H1 (cell line): ENCODE measurements at regions not wholly inside any gene's neighbourhood (a gene's known extent, or its start where the extent isn't known, plus 50 kb on each side); places are given as distances from the start of the nearest gene placed in this dataset.

Source experiments
- CTCF ChIA-PET: fragments of 300-600 bp; sonication (Branson Sonifier 250); formaldehyde crosslinking; loops from one replicate; lab custom pipeline; 2021; ENCODE audit not compliant: partially characterized antibody; lab: Charles Lee
- POLR2A ChIA-PET: fragments of 300-600 bp; sonication (Branson Sonifier 250); formaldehyde crosslinking; loops from one replicate; lab custom pipeline; 2021; ENCODE audit warnings: inconsistent platforms; ENCODE audit not compliant: partially characterized antibody; lab: Charles Lee
- DNase-seq, 2 experiments: peaks; one replicate each; pipeline versions ENCODE4 v3.0.0 to v3.0.0-alpha.2; 2010 to 2022; ENCODE audit warnings: low spot score in 2 of 2, low read depth in 1 of 2, mixed read lengths in 1 of 2
- FAIRE-seq: peaks from 2 replicates; lab custom pipeline; 2011; peaks lifted over from hg19 to GRCh38; lab: Jason Lieb, UNC
- H2AFZ ChIP-seq: 2 replicates; pipeline ENCODE4 v1.8.1; 2012; ENCODE audit warnings: low read length, inconsistent platforms
- H2AK5ac ChIP-seq: 2 replicates; pipeline ENCODE4 v1.6.1; 2013; ENCODE audit warnings: low read depth, low read length
- H2BK120ac ChIP-seq: replicated peaks from 2 replicates; pipeline ENCODE3; 2013; ENCODE audit warnings: low read depth, low read length, inconsistent platforms
- H2BK12ac ChIP-seq: 2 replicates; pipeline ENCODE4 v1.6.1; 2013; ENCODE audit warnings: low read depth, low read length
- H2BK15ac ChIP-seq: 2 replicates; pipeline ENCODE4 v1.6.1; 2013; ENCODE audit warnings: low read length
- H2BK20ac ChIP-seq: 2 replicates; pipeline ENCODE4 v1.6.1; 2013; ENCODE audit warnings: low read length
- H2BK5ac ChIP-seq: 2 replicates; pipeline ENCODE4 v1.6.1; 2013; ENCODE audit warnings: low read depth, low read length
- H3K14ac ChIP-seq: 2 replicates; pipeline ENCODE4 v1.6.1; 2013; ENCODE audit warnings: inconsistent platforms; ENCODE audit not compliant: insufficient read length
- H3K18ac ChIP-seq: 2 replicates; pipeline ENCODE4 v1.6.1; 2013; ENCODE audit warnings: low read length; ENCODE audit errors: extremely low read depth
- H3K23ac ChIP-seq: 2 replicates; pipeline ENCODE4 v1.6.1; 2013; ENCODE audit warnings: inconsistent platforms; ENCODE audit not compliant: insufficient read length
- H3K23me2 ChIP-seq: 2 replicates; pipeline ENCODE4 v1.6.1; 2013; ENCODE audit warnings: low read depth, low read length
- H3K27ac ChIP-seq: 2 replicates; pipeline ENCODE4 v1.6.1; 2011; ENCODE audit warnings: low read depth, low read length, inconsistent platforms
- H3K27me3 ChIP-seq, 4 experiments: replicated peaks in 1 of 4; 1 replicate in 1 of 4; 2 replicates in 3 of 4; pipeline versions ENCODE4 v1.6.1 to v1.8.1; 2011 to 2013; ENCODE audit warnings: low read length in 3 of 4, mild to moderate bottlenecking in 3 of 4, inconsistent platforms in 2 of 4, mixed read lengths in 2 of 4, moderate library complexity in 1 of 4; ENCODE audit not compliant: control insufficient read depth in 3 of 4, insufficient read depth in 3 of 4; ENCODE audit errors: extremely low read depth in 1 of 4
- H3K36me3 ChIP-seq, 4 experiments: 2 replicates each; pipeline versions ENCODE4 v1.6.1 to v1.8.1; 2011 to 2013; ENCODE audit warnings: mild to moderate bottlenecking in 4 of 4, low read length in 3 of 4, moderate library complexity in 2 of 4, control low read depth in 1 of 4, inconsistent platforms in 1 of 4; ENCODE audit not compliant: insufficient read depth in 4 of 4, control insufficient read depth in 2 of 4
- H3K4ac ChIP-seq: replicated peaks from 2 replicates; pipeline ENCODE3; 2013; ENCODE audit warnings: low read length, low read depth, mixed read lengths, inconsistent platforms; ENCODE audit not compliant: insufficient read length
- H3K4me1 ChIP-seq, 4 experiments: replicated peaks in 1 of 4; 1 replicate in 1 of 4; 2 replicates in 3 of 4; pipeline versions ENCODE4 v1.6.1 to v1.8.1; 2011 to 2013; ENCODE audit warnings: low read length in 3 of 4, inconsistent platforms in 2 of 4, mixed read lengths in 1 of 4; ENCODE audit not compliant: insufficient read depth in 4 of 4, control insufficient read depth in 3 of 4
- H3K4me2 ChIP-seq, 2 experiments: 2 replicates each; pipeline versions ENCODE4 v1.6.1 to v1.8.1; 2011 to 2013; ENCODE audit warnings: low read depth in 2 of 2, low read length in 2 of 2, control low read depth in 1 of 2, inconsistent platforms in 1 of 2, mild to moderate bottlenecking in 1 of 2; ENCODE audit not compliant: insufficient read depth in 1 of 2
- H3K4me3 ChIP-seq, 4 experiments: fragments of 200-600, 300-600 bp in 1 of 4; sonication (generic), shearing (Covaris generic), sonication (Bioruptor Twin) in 1 of 4; 2 replicates each; pipeline versions ENCODE4 v1.5.1 to v1.8.1; 2011 to 2016; ENCODE audit warnings: low read length in 4 of 4, low read depth in 3 of 4, control low read depth in 2 of 4, inconsistent platforms in 2 of 4, mild to moderate bottlenecking in 2 of 4, mixed read lengths in 1 of 4, moderate library complexity in 1 of 4; ENCODE audit not compliant: insufficient read depth in 2 of 4; ENCODE audit errors: extremely low read depth in 1 of 4
- H3K56ac ChIP-seq: replicated peaks from 2 replicates; pipeline ENCODE3; 2013; ENCODE audit warnings: low read depth, mild to moderate bottlenecking, mixed read lengths, low read length, inconsistent platforms; ENCODE audit not compliant: insufficient read length
- H3K79me1 ChIP-seq: 2 replicates; pipeline ENCODE4 v1.6.1; 2013; ENCODE audit warnings: low read depth, low read length, control low read depth
- H3K79me2 ChIP-seq, 2 experiments: 2 replicates each; pipeline versions ENCODE4 v1.6.1 to v1.8.1; 2012 to 2013; ENCODE audit warnings: low read length in 2 of 2, mild to moderate bottlenecking in 2 of 2, inconsistent platforms in 1 of 2; ENCODE audit not compliant: insufficient read depth in 2 of 2, control insufficient read depth in 1 of 2
- H3K9ac ChIP-seq, 4 experiments: replicated peaks in 1 of 4; 1 replicate in 1 of 4; 2 replicates in 3 of 4; pipeline versions ENCODE4 v1.6.1 to v1.8.1; 2011 to 2013; ENCODE audit warnings: low read depth in 3 of 4, low read length in 3 of 4, control low read depth in 2 of 4, mild to moderate bottlenecking in 2 of 4, moderate library complexity in 2 of 4, inconsistent platforms in 1 of 4; ENCODE audit errors: extremely low read depth in 1 of 4
- H3K9me3 ChIP-seq, 2 experiments: 2 replicates each; pipeline versions ENCODE4 v1.6.1 to v1.8.1; 2012 to 2013; ENCODE audit warnings: mild to moderate bottlenecking in 2 of 2, moderate library complexity in 2 of 2, control low read depth in 1 of 2, inconsistent platforms in 1 of 2, low read depth in 1 of 2, low read length in 1 of 2, mixed read lengths in 1 of 2; ENCODE audit not compliant: insufficient read depth in 2 of 2
- H4K20me1 ChIP-seq, 2 experiments: replicated peaks in 1 of 2; 2 replicates each; pipeline versions ENCODE3 to v1.8.1; 2011 to 2013; ENCODE audit warnings: inconsistent platforms in 2 of 2, low read length in 2 of 2, mild to moderate bottlenecking in 1 of 2; ENCODE audit not compliant: insufficient read depth in 2 of 2, control insufficient read depth in 1 of 2
- H4K5ac ChIP-seq: 2 replicates; pipeline ENCODE4 v1.6.1; 2013; ENCODE audit warnings: low read length, low read depth, mixed read lengths, inconsistent platforms; ENCODE audit not compliant: insufficient read length
- H4K8ac ChIP-seq: 2 replicates; pipeline ENCODE4 v1.8.0; 2013; ENCODE audit warnings: mild to moderate bottlenecking, moderate library complexity, low read length, inconsistent platforms; ENCODE audit not compliant: insufficient read depth; ENCODE audit errors: extremely low read depth
- H4K91ac ChIP-seq: replicated peaks from 2 replicates; pipeline ENCODE3; 2013; ENCODE audit warnings: low read length, mixed read lengths, inconsistent platforms; ENCODE audit not compliant: insufficient read length
- MAFK ChIP-seq: IDR thresholded peaks from 2 replicates; pipeline ENCODE4 v1.6.1; 2012; ENCODE audit warnings: low read depth, mild to moderate bottlenecking, improper control_type of control experiment, low read length
- WGBS, 2 experiments: shearing (Covaris generic) in 1 of 2; methylation state at CpG; one replicate each; pipeline versions ENCODE4 v1.1.6 to v1.1.7; 2013 to 2015; ENCODE audit warnings: low lambda C conversion rate in 2 of 2, mixed read lengths in 2 of 2, inconsistent platforms in 1 of 2, low coverage in 1 of 2, missing lambda C conversion rate in 1 of 2; ENCODE audit not compliant: insufficient replicate concordance in 2 of 2, insufficient coverage in 1 of 2, insufficient read length in 1 of 2; ENCODE audit errors: extremely low coverage in 1 of 2, missing lambda C conversion rate in 1 of 2; 5-methylcytosine and 5-hydroxymethylcytosine counted together

DNA sequence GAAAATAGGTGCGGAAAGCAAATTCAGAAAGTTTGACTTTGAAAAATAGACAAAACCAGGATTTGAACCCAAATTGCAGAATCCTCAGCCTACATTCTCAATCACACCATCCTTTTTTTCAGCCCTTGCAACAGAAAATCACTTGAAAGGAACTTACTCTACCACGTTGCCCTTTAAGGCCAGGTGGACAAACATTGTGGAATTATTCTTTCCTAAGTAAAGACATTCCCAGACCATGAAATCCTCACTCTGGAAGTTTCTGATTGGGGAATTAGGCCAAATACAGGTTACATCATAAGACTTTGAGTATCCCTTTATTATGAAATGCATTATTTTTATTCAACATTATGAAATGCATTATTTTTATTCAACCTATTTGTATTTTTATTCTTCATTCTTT is 259.4 kb downstream of the RAD51AP2 start:
- Histone ChIP-seq H2BK15ac (no peak overlapping the region), H4K91ac (no peak overlapping the region), H3K9me3 (no peaks in the 10 kb centered on the region), H2BK120ac (no peak overlapping the region), H4K8ac (no peak overlapping the region), H3K23me2 (no peaks in the 10 kb centered on the region), H3K56ac (no peak overlapping the region), H4K5ac (no peak overlapping the region), H3K79me2 (no peaks in the 10 kb centered on the region), H3K23ac (no peak overlapping the region), H3K4ac (no peak overlapping the region), H3K18ac (no peak overlapping the region), H3K27ac (no peak overlapping the region), H3K4me1 (no peaks in the 10 kb centered on the region; a peak in 1 of 7 replicates), H3K79me1 (no peaks in the 10 kb centered on the region), H2AFZ (no peak overlapping the region), H3K14ac (no peak overlapping the region), H2AK5ac (no peak overlapping the region), H2BK5ac (no peak overlapping the region), H3K36me3 (no peaks in the 10 kb centered on the region), H2BK12ac (no peak overlapping the region), H3K4me2 (no peak overlapping the region), H3K9ac (no peak overlapping the region), H4K20me1 (no peaks in the 10 kb centered on the region), H3K27me3 (no peaks in the 10 kb centered on the region; a peak in 1 of 7 replicates), H2BK20ac (no peak overlapping the region), H3K4me3 (no peak overlapping the region)
- DNase-seq (no peak), FAIRE-seq (no peak)
- 63% methylated on average over 2 of the region's 2 CpGs; no CpG with 5 or more reads in 1 of the 2 experiments for WGBS, 2 experiments
- no peak for TF ChIP-seq MAFK
- POLR2A ChIA-PET = no interaction called here
- CTCF ChIA-PET = interaction anchor here (0.6 kb wide), 1 partner anchor 919 kb away, joined by 3 read pairs; no protein-coding TSS in a partner anchor
